ENCODE measurements at regions not wholly inside any gene's neighbourhood (a gene's known extent, or its start where the extent isn't known, plus 50 kb on each side); places are given as distances from the start of the nearest gene placed in this dataset.

DNA sequence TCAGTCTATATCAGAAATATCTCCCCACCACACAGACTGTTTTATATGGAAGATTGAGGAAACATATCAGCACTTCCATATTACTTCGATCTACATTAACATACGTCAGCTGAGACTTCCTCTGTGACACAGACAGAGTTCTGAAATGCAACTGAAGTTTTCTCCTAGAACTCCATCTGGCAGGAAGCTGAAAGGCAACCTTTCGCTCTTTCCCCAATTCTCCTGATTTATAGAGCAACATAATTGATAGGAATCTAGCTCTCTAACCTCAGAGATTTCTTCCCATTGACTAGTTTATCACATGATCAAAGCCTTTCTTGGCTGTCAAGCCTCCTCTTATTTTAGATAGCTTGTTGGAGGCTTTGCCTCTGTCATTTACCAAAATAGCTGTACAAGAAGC, 806.7 kb upstream of the CHAC2 start:
- H3K27ac ChIP-seq = no peak overlapping the region
- H3K4me1 ChIP-seq = no peaks in the 10 kb centered on the region
- H3K9me3 ChIP-seq = no peaks in the 10 kb centered on the region
- H3K27me3 ChIP-seq = no peaks in the 10 kb centered on the region
- no peak overlapping the region for H3K4me3 ChIP-seq
- TF ChIP-seq POLR2A (IDR thresholded peaks at IDR 0.05) = no peak
- TF ChIP-seq, protein P1, sequence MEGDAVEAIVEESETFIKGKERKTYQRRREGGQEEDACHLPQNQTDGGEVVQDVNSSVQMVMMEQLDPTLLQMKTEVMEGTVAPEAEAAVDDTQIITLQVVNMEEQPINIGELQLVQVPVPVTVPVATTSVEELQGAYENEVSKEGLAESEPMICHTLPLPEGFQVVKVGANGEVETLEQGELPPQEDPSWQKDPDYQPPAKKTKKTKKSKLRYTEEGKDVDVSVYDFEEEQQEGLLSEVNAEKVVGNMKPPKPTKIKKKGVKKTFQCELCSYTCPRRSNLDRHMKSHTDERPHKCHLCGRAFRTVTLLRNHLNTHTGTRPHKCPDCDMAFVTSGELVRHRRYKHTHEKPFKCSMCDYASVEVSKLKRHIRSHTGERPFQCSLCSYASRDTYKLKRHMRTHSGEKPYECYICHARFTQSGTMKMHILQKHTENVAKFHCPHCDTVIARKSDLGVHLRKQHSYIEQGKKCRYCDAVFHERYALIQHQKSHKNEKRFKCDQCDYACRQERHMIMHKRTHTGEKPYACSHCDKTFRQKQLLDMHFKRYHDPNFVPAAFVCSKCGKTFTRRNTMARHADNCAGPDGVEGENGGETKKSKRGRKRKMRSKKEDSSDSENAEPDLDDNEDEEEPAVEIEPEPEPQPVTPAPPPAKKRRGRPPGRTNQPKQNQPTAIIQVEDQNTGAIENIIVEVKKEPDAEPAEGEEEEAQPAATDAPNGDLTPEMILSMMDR (IDR thresholded peaks at IDR 0.05) = no peak
- no peak for DNase-seq
- H3K36me3 ChIP-seq = no peaks in the 10 kb centered on the region

DNA sequence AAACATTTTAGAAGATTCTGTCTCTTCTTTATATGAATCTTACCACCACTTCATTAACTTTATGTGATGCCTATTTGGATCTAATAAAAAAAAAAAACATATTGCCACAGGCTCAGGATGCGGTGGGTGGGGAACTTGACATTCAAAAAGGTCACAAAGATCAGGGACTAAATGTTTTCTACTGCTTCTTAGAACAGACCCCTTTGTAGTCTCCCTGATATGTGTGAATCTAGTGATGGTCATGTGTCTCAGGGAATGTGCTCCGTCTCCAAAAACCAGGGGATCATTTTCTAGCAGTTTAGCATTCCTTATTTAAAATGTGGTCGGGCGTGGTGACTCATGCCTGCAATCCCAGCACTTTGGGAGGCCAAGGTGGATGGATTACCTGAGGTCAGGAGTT, 807.8 kb upstream of the CHAC2 start:
- TF ChIP-seq, protein P1 (IDR thresholded peaks at IDR 0.05) = no peak
- TF ChIP-seq POLR2A (IDR thresholded peaks at IDR 0.05) = no peak
- DNase-seq = no peak
- no peaks in the 10 kb centered on the region for H3K4me1 ChIP-seq
- no peaks in the 10 kb centered on the region for H3K27me3 ChIP-seq
- no peaks in the 10 kb centered on the region for H3K9me3 ChIP-seq
- no peaks in the 10 kb centered on the region for H3K36me3 ChIP-seq
- H3K4me3 ChIP-seq = no peak overlapping the region
- no peak overlapping the region for H3K27ac ChIP-seq

DNA sequence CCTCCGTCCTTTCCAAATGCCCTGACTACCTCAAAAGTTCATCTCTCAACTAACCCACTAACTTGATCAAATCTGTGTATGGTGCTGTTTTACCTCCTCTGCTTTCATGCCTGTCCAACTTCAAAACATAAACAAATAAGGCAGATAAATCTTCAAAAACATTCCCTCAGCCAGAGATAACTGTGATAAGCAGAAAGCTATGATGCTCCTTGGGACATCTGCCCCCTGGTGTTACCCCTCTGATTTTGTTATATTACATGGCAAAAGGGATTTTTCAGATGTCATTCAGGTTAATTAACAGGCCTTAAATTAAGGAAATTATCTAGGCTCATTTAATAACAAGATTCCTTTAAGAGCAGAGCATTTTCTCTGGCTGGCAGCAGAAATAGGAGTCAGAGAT, 810.8 kb upstream of the CHAC2 start:
- H3K27ac ChIP-seq = no peak overlapping the region
- no peaks in the 10 kb centered on the region for H3K36me3 ChIP-seq
- no peaks in the 10 kb centered on the region for H3K27me3 ChIP-seq
- TF ChIP-seq, protein P1 (IDR thresholded peaks at IDR 0.05) = no peak
- H3K9me3 ChIP-seq = no peaks in the 10 kb centered on the region
- no peak for DNase-seq
- H3K4me3 ChIP-seq = no peak overlapping the region
- no peaks in the 10 kb centered on the region for H3K4me1 ChIP-seq

DNA sequence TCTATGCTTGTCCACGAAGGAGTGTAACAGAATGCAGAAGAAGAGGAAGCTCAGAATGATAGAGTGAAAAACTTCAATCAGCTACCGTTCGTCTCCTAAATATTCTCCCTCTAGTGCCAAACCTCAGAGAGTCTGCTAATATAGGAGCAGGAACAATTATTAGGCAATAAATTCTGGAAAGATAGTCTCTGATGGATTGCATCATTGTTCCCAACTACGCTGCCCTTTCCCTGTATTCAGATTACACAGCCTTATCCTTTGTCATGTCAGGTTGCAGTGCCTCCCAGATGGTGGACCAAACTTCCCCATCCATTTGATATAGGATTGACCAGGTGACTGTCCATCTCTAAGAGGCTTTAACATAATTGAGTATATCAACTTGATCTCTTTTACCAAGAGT, 811.5 kb upstream of the CHAC2 start:
- Histone ChIP-seq H3K36me3 (no peaks in the 10 kb centered on the region), H3K9me3 (no peaks in the 10 kb centered on the region), H3K27ac (no peak overlapping the region), H3K27me3 (no peaks in the 10 kb centered on the region), H3K4me1 (no peaks in the 10 kb centered on the region), H3K4me3 (no peak overlapping the region)
- DNase-seq = no peak
- TF ChIP-seq POLR2A (IDR thresholded peaks at IDR 0.05) = no peak
- TF ChIP-seq, protein P1 (IDR thresholded peaks at IDR 0.05) = no peak

DNA sequence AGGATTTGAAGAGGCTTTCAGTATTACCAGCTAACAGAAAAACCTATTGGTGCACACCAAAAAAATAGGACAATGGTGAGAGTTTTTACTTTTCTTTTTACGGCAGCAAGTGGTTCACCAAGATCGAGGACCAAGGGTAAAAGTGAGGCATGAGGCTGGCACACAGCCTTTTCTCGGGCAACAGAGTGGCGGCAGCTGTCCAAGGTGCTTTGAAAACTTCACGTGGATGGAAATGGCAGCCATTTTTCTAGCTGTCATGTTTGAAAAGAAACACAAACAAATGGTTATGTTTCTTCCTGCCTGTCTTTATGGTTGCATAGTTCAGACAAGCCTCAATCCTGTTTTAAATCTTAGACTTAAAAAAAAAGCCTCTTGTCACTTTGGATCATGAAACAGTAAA, 812.5 kb upstream of the CHAC2 start:
- Histone ChIP-seq H3K9me3 (no peaks in the 10 kb centered on the region), H3K36me3 (no peaks in the 10 kb centered on the region), H3K4me1 (no peaks in the 10 kb centered on the region), H3K4me3 (no peak overlapping the region), H3K27ac (no peak overlapping the region), H3K27me3 (no peaks in the 10 kb centered on the region)
- no peak for DNase-seq
- TF ChIP-seq, protein P1 (IDR thresholded peaks at IDR 0.05) = no peak
- TF ChIP-seq POLR2A (IDR thresholded peaks at IDR 0.05) = no peak

DNA sequence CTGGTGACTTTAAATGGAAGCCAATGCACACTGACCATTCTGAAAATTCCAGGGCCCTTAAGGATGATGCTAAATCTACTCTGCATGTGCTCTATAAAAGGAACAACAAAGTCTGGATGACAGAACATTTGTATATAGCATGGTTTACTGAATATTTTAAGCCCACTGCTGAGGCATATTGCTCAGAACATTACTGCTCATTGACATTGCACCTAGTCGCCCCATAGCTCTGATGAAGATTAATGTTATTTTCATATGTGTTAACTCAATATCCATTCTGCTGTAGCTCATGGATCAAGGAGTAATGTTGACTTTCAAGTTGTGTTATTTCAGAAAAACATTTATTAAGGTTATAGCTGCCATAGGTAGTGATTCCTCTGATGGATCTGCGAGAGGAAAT, 827.5 kb upstream of the CHAC2 start:
- H3K36me3 ChIP-seq = no peaks in the 10 kb centered on the region
- H3K27me3 ChIP-seq = no peaks in the 10 kb centered on the region
- H3K4me3 ChIP-seq = no peak overlapping the region
- no peak overlapping the region for H3K27ac ChIP-seq
- TF ChIP-seq, protein P1 (IDR thresholded peaks at IDR 0.05) = no peak
- TF ChIP-seq POLR2A (IDR thresholded peaks at IDR 0.05) = no peak
- no peaks in the 10 kb centered on the region for H3K9me3 ChIP-seq
- H3K4me1 ChIP-seq = no peaks in the 10 kb centered on the region
- no peak for DNase-seq

Data from Peyer's patch (tissue), 4 donors.